ENCODE measurements at regions not wholly inside any gene's neighbourhood (a gene's known extent, or its start where the extent isn't known, plus 50 kb on each side); places are given as distances from the start of the nearest gene placed in this dataset.

DNA sequence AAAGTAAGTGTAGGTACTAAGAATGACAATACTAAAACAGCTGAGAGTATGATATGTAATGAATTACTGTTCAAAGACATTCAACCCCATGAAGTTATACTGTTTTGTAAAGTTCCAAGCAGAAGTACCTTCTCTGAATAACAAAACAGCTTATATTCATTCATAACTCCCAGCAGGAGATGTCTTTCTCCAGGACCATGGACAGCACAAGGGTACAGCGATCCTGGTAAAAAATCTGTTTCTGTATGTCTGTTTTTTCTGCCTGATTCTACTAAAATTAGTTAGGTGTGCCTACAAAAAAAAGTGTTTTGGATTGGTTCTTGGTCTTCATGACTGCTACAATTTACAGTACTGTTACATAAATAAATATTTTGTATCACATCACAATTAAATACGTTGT is 172.5 kb upstream of the SLITRK5 start:
- no peak for TF ChIP-seq POLR2AphosphoS5 (IDR thresholded peaks at IDR 0.05)
- no peak for TF ChIP-seq POLR2A (IDR thresholded peaks at IDR 0.05)
- TF ChIP-seq, protein P1, sequence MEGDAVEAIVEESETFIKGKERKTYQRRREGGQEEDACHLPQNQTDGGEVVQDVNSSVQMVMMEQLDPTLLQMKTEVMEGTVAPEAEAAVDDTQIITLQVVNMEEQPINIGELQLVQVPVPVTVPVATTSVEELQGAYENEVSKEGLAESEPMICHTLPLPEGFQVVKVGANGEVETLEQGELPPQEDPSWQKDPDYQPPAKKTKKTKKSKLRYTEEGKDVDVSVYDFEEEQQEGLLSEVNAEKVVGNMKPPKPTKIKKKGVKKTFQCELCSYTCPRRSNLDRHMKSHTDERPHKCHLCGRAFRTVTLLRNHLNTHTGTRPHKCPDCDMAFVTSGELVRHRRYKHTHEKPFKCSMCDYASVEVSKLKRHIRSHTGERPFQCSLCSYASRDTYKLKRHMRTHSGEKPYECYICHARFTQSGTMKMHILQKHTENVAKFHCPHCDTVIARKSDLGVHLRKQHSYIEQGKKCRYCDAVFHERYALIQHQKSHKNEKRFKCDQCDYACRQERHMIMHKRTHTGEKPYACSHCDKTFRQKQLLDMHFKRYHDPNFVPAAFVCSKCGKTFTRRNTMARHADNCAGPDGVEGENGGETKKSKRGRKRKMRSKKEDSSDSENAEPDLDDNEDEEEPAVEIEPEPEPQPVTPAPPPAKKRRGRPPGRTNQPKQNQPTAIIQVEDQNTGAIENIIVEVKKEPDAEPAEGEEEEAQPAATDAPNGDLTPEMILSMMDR (IDR thresholded peaks at IDR 0.05) = no peak
- H3K36me3 ChIP-seq = no peaks in the 10 kb centered on the region
- DNase-seq (ENCODE audit: low spot score) = no peak
- no peak overlapping the region for H3K27ac ChIP-seq
- WGBS = 47% methylated on average over 2 of the region's 2 CpGs
- no peaks in the 10 kb centered on the region for H3K9me3 ChIP-seq
- H3K4me3 ChIP-seq = no peak overlapping the region
- H3K4me1 ChIP-seq (replicated peaks) = no peaks in the 10 kb centered on the region
- intact Hi-C loops (cut with DNase I) = no loop called here
- H3K27me3 ChIP-seq (replicated peaks; ENCODE audit: insufficient read depth) = no peaks in the 10 kb centered on the region

DNA sequence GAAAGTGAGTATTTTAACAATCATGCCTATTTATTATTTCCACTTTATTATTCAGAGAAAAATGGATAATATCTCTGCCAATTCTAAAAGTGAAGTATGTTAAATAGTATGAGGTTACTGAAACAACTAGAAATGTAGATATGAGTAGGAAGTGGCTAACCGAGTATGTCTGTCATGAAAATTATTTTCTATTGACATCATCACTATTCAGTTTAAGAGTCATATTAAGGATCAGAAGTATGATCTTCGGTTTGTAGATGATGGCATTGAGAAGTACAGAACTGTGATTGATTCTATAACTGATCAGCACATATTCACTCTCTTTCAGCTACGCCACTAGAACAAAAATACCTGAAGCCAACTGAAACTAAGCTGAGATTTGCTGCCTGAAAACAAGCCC is 146.4 kb upstream of the SLITRK5 start:
- H3K27me3 ChIP-seq (replicated peaks; ENCODE audit: insufficient read depth) = no peaks in the 10 kb centered on the region
- no peak overlapping the region for H3K27ac ChIP-seq
- no peaks in the 10 kb centered on the region for H3K4me1 ChIP-seq (replicated peaks)
- H3K4me3 ChIP-seq = no peak overlapping the region
- H3K36me3 ChIP-seq = no peaks in the 10 kb centered on the region
- TF ChIP-seq POLR2A (IDR thresholded peaks at IDR 0.05) = no peak
- no peak for TF ChIP-seq POLR2AphosphoS5 (IDR thresholded peaks at IDR 0.05)
- TF ChIP-seq, protein P1 (IDR thresholded peaks at IDR 0.05) = no peak
- intact Hi-C loops (cut with DNase I) = no loop called here
- no peaks in the 10 kb centered on the region for H3K9me3 ChIP-seq
- DNase-seq (ENCODE audit: low spot score) = no peak
- 94% methylated on average over 3 of the region's 3 CpGs for WGBS

DNA sequence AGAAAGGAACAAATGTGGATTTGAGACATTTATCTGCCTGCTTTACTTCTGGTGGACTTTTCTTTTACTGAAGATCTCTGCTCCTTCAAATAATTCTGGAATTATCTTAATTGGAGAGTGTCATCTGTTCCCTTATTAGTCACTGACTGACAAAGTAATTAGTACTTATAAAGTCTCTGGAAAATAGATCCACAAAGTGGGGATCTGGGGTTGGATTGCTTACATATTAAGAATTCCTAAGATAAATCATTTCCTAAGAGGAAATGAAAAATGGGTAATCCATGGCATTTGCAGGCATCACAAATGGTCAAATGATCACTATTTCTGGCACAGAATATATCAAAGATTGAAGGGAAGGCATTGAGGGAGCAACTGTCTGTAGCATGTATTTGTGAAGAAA is 137.4 kb upstream of the SLITRK5 start:
- H3K27ac ChIP-seq = no peak overlapping the region
- H3K4me1 ChIP-seq (replicated peaks) = no peaks in the 10 kb centered on the region
- intact Hi-C loops (cut with DNase I) = no loop called here
- H3K27me3 ChIP-seq (replicated peaks; ENCODE audit: insufficient read depth) = no peaks in the 10 kb centered on the region
- TF ChIP-seq, protein P1 (IDR thresholded peaks at IDR 0.05) = no peak
- no peak overlapping the region for H3K4me3 ChIP-seq
- no peaks in the 10 kb centered on the region for H3K9me3 ChIP-seq
- DNase-seq (ENCODE audit: low spot score) = no peak
- H3K36me3 ChIP-seq = no peaks in the 10 kb centered on the region

DNA sequence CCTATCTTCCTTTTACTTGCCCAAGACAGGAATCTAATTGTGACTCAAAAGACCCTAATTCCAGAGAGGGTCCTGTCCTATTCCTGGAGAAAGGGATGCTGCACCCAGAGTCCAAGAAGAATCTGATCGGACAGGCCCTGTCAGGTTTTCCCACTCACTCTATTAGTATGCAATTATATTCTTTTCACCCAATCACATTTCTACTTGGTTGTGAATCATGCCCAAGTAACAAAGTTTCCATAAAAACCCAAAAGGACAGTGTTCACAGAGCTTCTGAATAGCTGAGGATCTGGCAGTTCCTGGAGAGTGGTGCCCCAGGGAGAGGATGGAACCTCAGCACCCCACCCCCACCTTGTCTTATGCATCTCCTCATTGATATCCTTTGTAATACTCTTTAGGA is 135.3 kb upstream of the SLITRK5 start:
- H3K27ac ChIP-seq = no peak overlapping the region
- no peaks in the 10 kb centered on the region for H3K27me3 ChIP-seq (replicated peaks; ENCODE audit: insufficient read depth)
- no peaks in the 10 kb centered on the region for H3K36me3 ChIP-seq
- intact Hi-C loops (cut with DNase I) = no loop called here
- no peak for DNase-seq (ENCODE audit: low spot score)
- TF ChIP-seq POLR2AphosphoS5 (IDR thresholded peaks at IDR 0.05) (no peak), POLR2A (IDR thresholded peaks at IDR 0.05) (no peak)
- TF ChIP-seq, protein P1 (IDR thresholded peaks at IDR 0.05) = no peak
- H3K9me3 ChIP-seq = no peaks in the 10 kb centered on the region
- no peaks in the 10 kb centered on the region for H3K4me1 ChIP-seq (replicated peaks)
- 78% methylated on average over 1 of the region's 1 CpG for WGBS
- no peak overlapping the region for H3K4me3 ChIP-seq

DNA sequence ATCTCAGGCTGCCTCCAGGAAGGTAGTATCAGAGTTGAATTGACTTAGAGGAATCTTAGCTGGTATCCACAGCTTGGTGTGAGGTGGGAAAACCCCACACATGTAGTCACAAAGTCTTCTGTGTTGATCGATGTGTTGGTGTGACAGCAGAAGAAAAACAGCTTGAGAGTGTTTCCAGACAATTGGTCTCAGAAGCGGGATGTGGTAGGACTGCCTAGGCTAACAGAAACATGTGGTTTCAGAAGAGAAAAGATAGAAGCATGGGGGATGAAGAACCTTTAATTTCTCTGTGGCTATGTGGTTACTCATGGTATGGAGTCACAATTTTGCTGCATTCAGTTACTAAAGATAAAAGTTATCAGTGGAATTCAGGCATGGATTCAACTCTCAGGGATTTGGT is 134.7 kb upstream of the SLITRK5 start:
- H3K4me3 ChIP-seq = no peak overlapping the region
- no peaks in the 10 kb centered on the region for H3K36me3 ChIP-seq
- no peaks in the 10 kb centered on the region for H3K9me3 ChIP-seq
- DNase-seq (ENCODE audit: low spot score) = no peak
- TF ChIP-seq, protein P1 (IDR thresholded peaks at IDR 0.05) = no peak
- TF ChIP-seq POLR2A (IDR thresholded peaks at IDR 0.05) (no peak), POLR2AphosphoS5 (IDR thresholded peaks at IDR 0.05) (no peak)
- no peaks in the 10 kb centered on the region for H3K27me3 ChIP-seq (replicated peaks; ENCODE audit: insufficient read depth)
- no peaks in the 10 kb centered on the region for H3K4me1 ChIP-seq (replicated peaks)
- intact Hi-C loops (cut with DNase I) = no loop called here
- H3K27ac ChIP-seq = no peak overlapping the region
- WGBS = 94% methylated on average over 2 of the region's 2 CpGs
